Mesenchymal stem cell (in vitro differentiated cells and primary cell): ENCODE measurements at regions not wholly inside any gene's neighbourhood (a gene's known extent, or its start where the extent isn't known, plus 50 kb on each side); places are given as distances from the start of the nearest gene placed in this dataset.

Source experiments
- DNase-seq: peaks from one replicate; pipeline ENCODE4 v3.0.0-alpha.2; 2013
- H2AFZ ChIP-seq: one replicate; pipeline ENCODE4 v1.6.1; 2013; ENCODE audit warnings: low read depth, mild to moderate bottlenecking, control low read depth, inconsistent platforms, low read length, moderate library complexity
- H2AK5ac ChIP-seq: 2 replicates; pipeline ENCODE4 v1.6.1; 2013; ENCODE audit warnings: low read length, moderate library complexity, mild to moderate bottlenecking, inconsistent platforms; ENCODE audit not compliant: severe bottlenecking
- H2BK120ac ChIP-seq: one replicate; pipeline ENCODE4 v1.6.1; 2013; ENCODE audit warnings: low read depth, mild to moderate bottlenecking, inconsistent platforms, low read length, moderate library complexity
- H2BK12ac ChIP-seq, 2 experiments: one replicate each; pipeline ENCODE4 v1.6.1; 2013; ENCODE audit warnings: inconsistent platforms in 2 of 2, low read length in 2 of 2, mild to moderate bottlenecking in 2 of 2, moderate library complexity in 2 of 2, control low read depth in 1 of 2
- H2BK15ac ChIP-seq: one replicate; pipeline ENCODE4 v1.6.1; 2013; ENCODE audit warnings: mild to moderate bottlenecking, low read depth, inconsistent platforms; ENCODE audit not compliant: poor library complexity, severe bottlenecking
- H2BK5ac ChIP-seq: 2 replicates; pipeline ENCODE4 v1.6.1; 2013; ENCODE audit warnings: low read depth, mild to moderate bottlenecking, low read length, control low read depth, inconsistent platforms; ENCODE audit not compliant: poor library complexity, severe bottlenecking
- H3K14ac ChIP-seq, 2 experiments: one replicate each; pipeline ENCODE4 v1.6.1; 2013; ENCODE audit warnings: inconsistent platforms in 2 of 2, low read length in 2 of 2, control low read depth in 1 of 2, mild to moderate bottlenecking in 1 of 2, moderate library complexity in 1 of 2
- H3K18ac ChIP-seq, 2 experiments: one replicate each; pipeline ENCODE4 v1.6.1; 2013; ENCODE audit warnings: inconsistent platforms in 2 of 2, low read length in 2 of 2, control low read depth in 1 of 2, low read depth in 1 of 2, mild to moderate bottlenecking in 1 of 2
- H3K23ac ChIP-seq, 2 experiments: one replicate each; pipeline ENCODE4 v1.6.1; 2013; ENCODE audit warnings: inconsistent platforms in 2 of 2, low read length in 2 of 2, mild to moderate bottlenecking in 2 of 2, moderate library complexity in 2 of 2, control low read depth in 1 of 2
- H3K27ac ChIP-seq: 2 replicates; pipeline ENCODE4 v1.5.1; 2013; ENCODE audit warnings: mild to moderate bottlenecking, moderate library complexity, low read length, control low read depth, inconsistent platforms; ENCODE audit not compliant: poor library complexity, severe bottlenecking
- H3K27me3 ChIP-seq, 2 experiments: 2 replicates each; pipeline versions ENCODE4 v1.6.1 to v1.7.0; 2013; ENCODE audit warnings: low read length in 2 of 2, mild to moderate bottlenecking in 2 of 2, moderate library complexity in 2 of 2, control low read depth in 1 of 2, inconsistent platforms in 1 of 2; ENCODE audit not compliant: control insufficient read depth in 1 of 2, insufficient read depth in 1 of 2
- H3K36me3 ChIP-seq, 2 experiments: 2 replicates each; pipeline versions ENCODE4 v1.6.1 to v1.7.0; 2013; ENCODE audit warnings: low read length in 2 of 2, control low read depth in 1 of 2, inconsistent platforms in 1 of 2, low read depth in 1 of 2, mild to moderate bottlenecking in 1 of 2; ENCODE audit not compliant: insufficient read depth in 2 of 2, control insufficient read depth in 1 of 2
- H3K4ac ChIP-seq, 2 experiments: one replicate each; pipeline ENCODE4 v1.6.1; 2013; ENCODE audit warnings: inconsistent platforms in 2 of 2, low read length in 2 of 2, mild to moderate bottlenecking in 2 of 2, moderate library complexity in 2 of 2, control low read depth in 1 of 2, low read depth in 1 of 2
- H3K4me1 ChIP-seq: 2 replicates; pipeline ENCODE4 v1.6.1; 2013; ENCODE audit warnings: low read depth, low read length, control low read depth; ENCODE audit not compliant: control insufficient read depth, insufficient read depth
- H3K4me2 ChIP-seq: 2 replicates; pipeline ENCODE4 v1.6.1; 2013; ENCODE audit warnings: low read length, mild to moderate bottlenecking, inconsistent platforms; ENCODE audit not compliant: poor library complexity, severe bottlenecking
- H3K4me3 ChIP-seq, 2 experiments: 2 replicates each; pipeline versions ENCODE4 v1.5.1 to v1.7.0; 2013; ENCODE audit warnings: low read length in 2 of 2, mild to moderate bottlenecking in 2 of 2, control low read depth in 1 of 2, low read depth in 1 of 2; ENCODE audit not compliant: insufficient read depth in 1 of 2
- H3K79me1 ChIP-seq: replicated peaks from 2 replicates; pipeline ENCODE4 v1.6.1; 2013; ENCODE audit warnings: mild to moderate bottlenecking, control low read depth, low read length, inconsistent platforms; ENCODE audit not compliant: poor library complexity, severe bottlenecking
- H3K9ac ChIP-seq: 2 replicates; pipeline ENCODE4 v1.7.0; 2013; ENCODE audit warnings: mild to moderate bottlenecking, low read length, moderate library complexity
- H3K9me3 ChIP-seq: 2 replicates; pipeline ENCODE4 v1.7.0; 2013; ENCODE audit warnings: mild to moderate bottlenecking, low read length; ENCODE audit not compliant: control insufficient read depth
- H4K8ac ChIP-seq: one replicate; pipeline ENCODE4 v1.6.1; 2013; ENCODE audit warnings: inconsistent platforms, mild to moderate bottlenecking, low read length, moderate library complexity
- H4K91ac ChIP-seq: one replicate; pipeline ENCODE4 v1.6.1; 2013; ENCODE audit warnings: mild to moderate bottlenecking, low read length, inconsistent platforms
- WGBS: methylation state at CpG from one replicate; pipeline ENCODE4 v1.1.7; 2013; ENCODE audit warnings: mixed read lengths; 5-methylcytosine and 5-hydroxymethylcytosine counted together

- Histone ChIP-seq H2AFZ (no peak overlapping the region), H3K18ac (no peak overlapping the region), H3K9me3 (no peaks in the 10 kb centered on the region), H3K27ac (no peak overlapping the region), H3K23ac (no peak overlapping the region), H3K4me2 (no peak overlapping the region), H2BK15ac (no peak overlapping the region), H3K14ac (no peak overlapping the region), H3K4ac (no peak overlapping the region), H3K4me3 (no peak overlapping the region), H3K9ac (no peak overlapping the region), H2BK5ac (no peak overlapping the region), H2BK12ac (no peak overlapping the region), H2AK5ac (no peak overlapping the region), H4K8ac (no peak overlapping the region), H2BK120ac (no peak overlapping the region), H3K27me3 (no peaks in the 10 kb centered on the region), H3K4me1 (peaks cover 14% of the 10 kb centered on the region), H4K91ac (no peak overlapping the region), H3K36me3 (no peaks in the 10 kb centered on the region), H3K79me1 (no peaks in the 10 kb centered on the region)
- no peak for DNase-seq
- WGBS: 97% methylated on average over 2 of the region's 2 CpGs
Measured at GRCh38 chr3:124246949-124247348, 255.0 kb upstream of the ROPN1 start.

- Histone ChIP-seq H3K14ac (no peak overlapping the region), H2BK12ac (no peak overlapping the region), H3K4ac (peak overlapping the region in 1 of 2 experiments; percentile 40), H2AFZ (no peak overlapping the region), H4K91ac (no peak overlapping the region), H3K79me1 (no peaks in the 10 kb centered on the region), H3K4me2 (no peak overlapping the region), H4K8ac (no peak overlapping the region), H2BK5ac (no peak overlapping the region), H3K9me3 (no peaks in the 10 kb centered on the region), H3K4me1 (peaks cover 14% of the 10 kb centered on the region), H3K36me3 (no peaks in the 10 kb centered on the region), H3K18ac (peak overlapping the region; percentile 52 to 61), H3K23ac (no peak overlapping the region), H2BK15ac (no peak overlapping the region), H3K27ac (no peak overlapping the region), H2AK5ac (peak overlapping the region; percentile 1), H3K9ac (peak overlapping the region; percentile 59), H3K4me3 (peak overlapping the region in 1 of 2 experiments; percentile 23), H2BK120ac (no peak overlapping the region), H3K27me3 (no peaks in the 10 kb centered on the region)
- DNase-seq: peak; percentile 84
- WGBS: 18% methylated on average over 4 of the region's 4 CpGs
Measured at GRCh38 chr3:124248471-124249028, 256.6 kb upstream of the ROPN1 start.

- peak overlapping the region; percentile 59 for H3K9ac ChIP-seq
- no peak overlapping the region for H2AFZ ChIP-seq
- H4K91ac ChIP-seq: no peak overlapping the region
- no peak overlapping the region for H2BK12ac ChIP-seq
- DNase-seq: no peak
- H2BK5ac ChIP-seq: no peak overlapping the region
- H2BK120ac ChIP-seq: peak overlapping the region; percentile 11
- peak overlapping the region in 1 of 2 experiments; percentile 52 for H3K18ac ChIP-seq
- H3K27ac ChIP-seq: no peak overlapping the region
- H3K4me2 ChIP-seq: no peak overlapping the region
- peaks cover 14% of the 10 kb centered on the region for H3K4me1 ChIP-seq
- peak overlapping the region in 1 of 2 experiments; percentile 23 for H3K4me3 ChIP-seq
- no peak overlapping the region for H3K14ac ChIP-seq
- H4K8ac ChIP-seq: no peak overlapping the region
- H2AK5ac ChIP-seq: peak overlapping the region; percentile 15
- H3K79me1 ChIP-seq: no peaks in the 10 kb centered on the region
- H2BK15ac ChIP-seq: no peak overlapping the region
- H3K4ac ChIP-seq: no peak overlapping the region
- 97% methylated on average over 1 of the region's 1 CpG for WGBS
- H3K23ac ChIP-seq: no peak overlapping the region
- H3K9me3 ChIP-seq: no peaks in the 10 kb centered on the region
- no peaks in the 10 kb centered on the region for H3K36me3 ChIP-seq
- H3K27me3 ChIP-seq: no peaks in the 10 kb centered on the region
Measured at GRCh38 chr3:124249038-124249437, 257.1 kb upstream of the ROPN1 start.

- Histone ChIP-seq H3K4me3 (no peak overlapping the region), H2AK5ac (no peak overlapping the region), H3K36me3 (no peaks in the 10 kb centered on the region), H2AFZ (no peak overlapping the region), H3K9me3 (no peaks in the 10 kb centered on the region), H2BK120ac (no peak overlapping the region), H3K14ac (no peak overlapping the region), H3K4me2 (no peak overlapping the region), H4K8ac (no peak overlapping the region), H3K27me3 (no peaks in the 10 kb centered on the region), H4K91ac (peak overlapping the region; percentile 44), H2BK12ac (peak overlapping the region in 1 of 2 experiments; percentile 11), H3K18ac (peak overlapping the region; percentile 4 to 13), H2BK5ac (no peak overlapping the region), H3K27ac (no peak overlapping the region), H3K23ac (no peak overlapping the region), H2BK15ac (peak overlapping the region; percentile 53), H3K4ac (no peak overlapping the region), H3K79me1 (no peaks in the 10 kb centered on the region), H3K4me1 (peaks cover 14% of the 10 kb centered on the region), H3K9ac (no peak overlapping the region)
- DNase-seq: no peak
- 91% methylated on average over 2 of the region's 3 CpGs for WGBS
Measured at GRCh38 chr3:124250053-124250452, 258.1 kb upstream of the ROPN1 start.
